Immature natural killer cell (primary cell): ENCODE measurements at regions not wholly inside any gene's neighbourhood (a gene's known extent, or its start where the extent isn't known, plus 50 kb on each side); places are given as distances from the start of the nearest gene placed in this dataset.
"Not testable (repeated sequence)": the region's sequence is repeated elsewhere in the genome, so short reads cannot be mapped to it uniquely, and the experiment has no call there.

ENCODE experiments used
- DNase-seq, 3 donors: peaks; one replicate each; pipeline ENCODE4 v3.0.0; 2022; ENCODE audit warnings: mixed read lengths in 1 of 3
- H3K27ac Mint-ChIP-seq, 6 donors: one replicate each; pipeline ENCODE4 v1.8.0; 2020; ENCODE audit warnings: mixed read lengths in 6 of 6, mild to moderate bottlenecking in 5 of 6, inconsistent platforms in 4 of 6, moderate library complexity in 3 of 6
- H3K27me3 Mint-ChIP-seq, 3 donors: one replicate each; pipeline ENCODE4 v1.8.0; 2020 to 2021; ENCODE audit warnings: low read depth in 3 of 3, mild to moderate bottlenecking in 3 of 3, mixed read lengths in 3 of 3, moderate library complexity in 3 of 3, inconsistent platforms in 1 of 3
- H3K36me3 Mint-ChIP-seq, 3 donors: one replicate each; pipeline ENCODE4 v1.8.0; 2020; ENCODE audit warnings: mixed read lengths in 3 of 3, inconsistent platforms in 2 of 3, mild to moderate bottlenecking in 2 of 3
- H3K4me1 Mint-ChIP-seq, 2 donors: one replicate each; pipeline ENCODE4 v1.8.0; 2020; ENCODE audit warnings: inconsistent platforms in 2 of 2, mild to moderate bottlenecking in 2 of 2, mixed read lengths in 2 of 2, moderate library complexity in 1 of 2
- H3K4me3 Mint-ChIP-seq, 5 donors: one replicate each; pipeline ENCODE4 v1.8.0; 2020; ENCODE audit warnings: mild to moderate bottlenecking in 5 of 5, mixed read lengths in 5 of 5, inconsistent platforms in 3 of 5, moderate library complexity in 3 of 5
- H3K9me3 Mint-ChIP-seq, 6 donors: one replicate each; pipeline ENCODE4 v1.8.0; 2020; ENCODE audit warnings: mild to moderate bottlenecking in 6 of 6, mixed read lengths in 6 of 6, inconsistent platforms in 4 of 6, moderate library complexity in 3 of 6

DNA sequence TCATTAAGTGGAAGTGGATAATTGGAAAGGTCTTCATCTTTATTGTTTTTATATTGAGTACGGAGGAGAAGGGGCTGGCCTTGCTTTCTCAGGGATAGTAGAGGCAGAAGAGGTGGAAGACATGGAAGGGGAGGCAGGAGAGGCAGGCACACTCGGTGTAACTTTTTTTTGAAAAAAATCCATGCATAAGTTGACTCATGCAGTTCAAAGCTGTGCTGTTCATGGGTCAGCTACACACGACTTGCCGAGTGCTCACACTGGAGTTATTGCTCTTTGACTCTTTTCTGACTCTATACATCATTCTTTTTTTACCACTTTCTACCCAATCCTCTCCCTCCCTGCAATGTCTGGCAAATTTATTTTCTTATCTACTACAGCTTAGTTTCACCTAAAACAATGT lies 158.3 kb upstream of the AADAT start:
- Mint-ChIP-seq H3K4me1 (no peaks in the 10 kb centered on the region), H3K4me3 (no peak overlapping the region), H3K27ac (no peak overlapping the region), H3K36me3 (peaks cover 0 to 4% (median 0%) of the 10 kb centered on the region in 3 donors), H3K9me3 (peaks cover 0 to 8% (median 0%) of the 10 kb centered on the region in 6 donors), H3K27me3 (peaks cover 3 to 5% (median 5%) of the 10 kb centered on the region in 3 donors)
- DNase-seq = no peak

GRCh38 chr4:170247596-170247995 lies 157.8 kb upstream of the AADAT start:
- Mint-ChIP-seq H3K9me3 (peaks cover 0 to 9% (median 0%) of the 10 kb centered on the region in 6 donors), H3K27ac (no peak overlapping the region), H3K4me1 (no peaks in the 10 kb centered on the region), H3K27me3 (peaks cover 3 to 5% (median 5%) of the 10 kb centered on the region in 3 donors), H3K36me3 (peaks cover 0 to 4% (median 0%) of the 10 kb centered on the region in 3 donors), H3K4me3 (no peak overlapping the region)
- DNase-seq = no peak

- H3K27ac Mint-ChIP-seq = no peak overlapping the region
- H3K27me3 Mint-ChIP-seq = peaks cover 2 to 4% (median 2%) of the 10 kb centered on the region in 3 donors
- no peak overlapping the region for H3K4me3 Mint-ChIP-seq
- no peak for DNase-seq
- H3K36me3 Mint-ChIP-seq = peaks cover 0 to 4% (median 0%) of the 10 kb centered on the region in 3 donors
- H3K9me3 Mint-ChIP-seq = peaks cover 0 to 15% (median under 1%) of the 10 kb centered on the region in 6 donors
- H3K4me1 Mint-ChIP-seq = no peaks in the 10 kb centered on the region
Observed at GRCh38 chr4:170243662-170244288, 154.0 kb upstream of the AADAT start.

DNA sequence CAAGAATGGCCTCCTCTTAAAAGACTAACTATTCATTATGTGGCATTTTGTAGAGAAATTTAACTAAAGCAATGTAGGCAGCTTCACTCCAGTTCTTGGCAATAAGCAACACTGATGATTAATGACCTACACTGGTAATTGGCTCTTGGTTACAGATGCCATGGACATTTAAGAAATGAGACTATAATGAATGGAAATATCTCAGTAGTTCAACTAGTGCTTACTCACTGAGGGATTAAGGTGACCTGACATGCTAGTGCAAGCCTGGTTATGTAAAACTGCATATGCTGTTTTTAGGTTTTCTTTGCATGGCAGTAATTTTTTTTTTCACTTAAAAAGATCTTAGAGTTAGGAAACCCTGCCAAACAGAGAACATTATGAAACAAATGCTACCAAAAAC lies 152.7 kb upstream of the AADAT start:
- Mint-ChIP-seq H3K4me3 (no peak overlapping the region), H3K36me3 (peaks cover 0 to 4% (median 0%) of the 10 kb centered on the region in 3 donors), H3K9me3 (peaks cover 0 to 17% (median under 1%) of the 10 kb centered on the region in 6 donors), H3K4me1 (no peaks in the 10 kb centered on the region), H3K27me3 (peaks cover 0 to 4% (median 2%) of the 10 kb centered on the region in 3 donors), H3K27ac (no peak overlapping the region)
- DNase-seq = no peak

DNA sequence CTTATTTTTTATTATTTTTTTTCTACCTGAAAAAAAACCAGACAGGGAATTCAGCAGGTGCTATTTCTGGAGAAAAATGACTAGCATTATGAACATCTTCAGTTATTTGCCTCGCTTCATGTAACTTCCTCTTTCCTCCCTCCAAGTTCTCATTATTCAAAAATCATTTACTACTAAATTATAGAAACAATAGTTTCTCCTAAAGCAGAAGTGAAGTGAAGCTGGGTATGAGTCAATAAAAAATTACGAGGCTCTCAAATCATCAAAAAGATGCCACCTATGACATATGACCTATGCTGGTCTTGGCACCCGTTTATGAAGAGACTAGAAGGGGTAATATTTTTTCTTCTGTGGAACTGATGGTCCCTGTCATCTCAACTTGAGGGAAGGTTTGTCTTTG lies 145.0 kb upstream of the AADAT start:
- peaks cover 0 to 4% (median 2%) of the 10 kb centered on the region in 6 donors for H3K9me3 Mint-ChIP-seq
- H3K36me3 Mint-ChIP-seq = no peaks in the 10 kb centered on the region
- no peak for DNase-seq
- no peak overlapping the region for H3K4me3 Mint-ChIP-seq
- no peak overlapping the region for H3K27ac Mint-ChIP-seq
- H3K4me1 Mint-ChIP-seq = no peaks in the 10 kb centered on the region
- no peaks in the 10 kb centered on the region for H3K27me3 Mint-ChIP-seq

GRCh38 chr4:170231377-170231776 lies 141.6 kb upstream of the AADAT start:
- H3K4me3 Mint-ChIP-seq = no peak overlapping the region
- H3K27ac Mint-ChIP-seq = no peak overlapping the region

DNA sequence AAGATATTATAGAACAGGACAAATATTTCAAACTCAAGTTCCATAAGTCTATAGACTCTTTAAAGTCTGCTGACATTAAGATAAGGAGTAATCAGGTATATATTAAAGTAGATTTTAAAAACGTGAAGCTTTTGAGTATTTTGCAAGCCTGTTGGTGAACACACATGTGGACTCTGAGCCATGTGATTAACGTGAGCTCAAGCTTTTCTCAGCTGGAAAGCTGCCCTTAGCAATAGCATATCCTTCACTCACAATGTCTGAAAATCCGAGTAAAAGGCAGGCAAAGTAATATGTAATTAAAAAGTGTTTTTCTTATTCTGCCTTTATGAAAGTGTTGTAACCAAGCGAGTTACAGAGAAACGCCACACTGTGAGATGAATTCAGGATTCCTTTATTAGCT lies 140.5 kb upstream of the AADAT start:
- H3K4me1 Mint-ChIP-seq = no peaks in the 10 kb centered on the region
- H3K4me3 Mint-ChIP-seq = no peak overlapping the region
- H3K27me3 Mint-ChIP-seq = no peaks in the 10 kb centered on the region
- DNase-seq = no peak
- no peak overlapping the region for H3K27ac Mint-ChIP-seq
- H3K9me3 Mint-ChIP-seq = peaks cover 0 to 2% (median under 1%) of the 10 kb centered on the region in 6 donors
- no peaks in the 10 kb centered on the region for H3K36me3 Mint-ChIP-seq

More at GRCh38 chr4:170231377-170231776, 141.6 kb upstream of the AADAT start:
- peaks cover 0 to 2% (median under 1%) of the 10 kb centered on the region in 6 donors for H3K9me3 Mint-ChIP-seq
- no peaks in the 10 kb centered on the region for H3K36me3 Mint-ChIP-seq
- H3K4me1 Mint-ChIP-seq = no peaks in the 10 kb centered on the region
- DNase-seq = no peak
- no peaks in the 10 kb centered on the region for H3K27me3 Mint-ChIP-seq

GRCh38 chr4:170229006-170229405 lies 139.2 kb upstream of the AADAT start:
- Mint-ChIP-seq H3K36me3 (no peaks in the 10 kb centered on the region), H3K9me3 (peaks cover 0 to 2% (median 0%) of the 10 kb centered on the region in 6 donors), H3K27ac (no peak overlapping the region), H3K27me3 (no peaks in the 10 kb centered on the region), H3K4me3 (no peak overlapping the region), H3K4me1 (no peaks in the 10 kb centered on the region)
- no peak for DNase-seq

DNA sequence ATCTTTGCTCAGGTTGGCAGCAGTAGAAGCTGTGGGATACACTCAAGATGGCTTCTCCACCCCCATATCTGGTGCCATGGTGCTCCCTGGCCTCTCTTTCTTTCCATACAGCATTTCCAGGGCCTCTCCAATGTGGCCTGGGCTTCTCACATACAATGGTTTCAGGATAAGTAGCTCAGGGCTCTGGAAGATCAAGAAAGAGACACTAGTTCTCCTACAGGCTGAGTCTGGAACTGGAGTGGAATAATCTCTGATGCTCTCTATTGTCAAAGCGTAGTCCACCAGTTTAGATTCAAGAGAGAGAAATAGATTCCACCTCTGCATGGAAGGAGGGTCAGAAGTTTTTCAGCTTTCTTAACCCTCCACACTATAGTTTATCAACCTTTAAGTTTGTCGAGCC lies 138.2 kb upstream of the AADAT start:
- Mint-ChIP-seq H3K36me3 (no peaks in the 10 kb centered on the region), H3K4me3 (no peak overlapping the region), H3K9me3 (peaks cover 0 to 8% (median 1%) of the 10 kb centered on the region in 6 donors), H3K27me3 (no peaks in the 10 kb centered on the region), H3K4me1 (no peaks in the 10 kb centered on the region), H3K27ac (no peak overlapping the region)
- no peak for DNase-seq

GRCh38 chr4:170226288-170226687 lies 136.5 kb upstream of the AADAT start:
- Mint-ChIP-seq H3K9me3 (peaks cover 0 to 12% (median 5%) of the 10 kb centered on the region in 6 donors), H3K4me1 (no peaks in the 10 kb centered on the region), H3K27ac (no peak overlapping the region), H3K27me3 (no peaks in the 10 kb centered on the region), H3K36me3 (no peaks in the 10 kb centered on the region), H3K4me3 (no peak overlapping the region)
- no peak for DNase-seq

DNA sequence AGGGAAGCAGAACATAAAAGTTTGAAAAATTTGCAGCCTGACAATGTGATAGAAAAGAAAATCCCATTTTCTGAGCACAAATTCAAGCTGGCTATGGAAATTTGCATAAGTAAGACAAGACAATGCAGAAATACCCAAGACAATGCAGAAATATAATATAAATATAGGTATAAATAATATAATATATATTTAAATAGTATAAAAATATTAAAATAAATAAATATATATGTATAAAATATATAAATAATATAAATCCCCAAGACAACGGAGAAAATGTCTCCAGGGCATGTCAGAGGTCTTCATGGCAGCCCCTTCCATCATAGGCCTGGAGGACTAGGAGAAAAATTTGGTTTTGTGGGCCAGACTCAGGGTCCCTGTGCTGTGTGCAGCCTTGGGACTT lies 125.0 kb upstream of the AADAT start:
- DNase-seq = no peak
- no peak overlapping the region for H3K4me3 Mint-ChIP-seq
- H3K4me1 Mint-ChIP-seq = no peaks in the 10 kb centered on the region
- H3K27ac Mint-ChIP-seq = no peak overlapping the region
- no peaks in the 10 kb centered on the region for H3K36me3 Mint-ChIP-seq
- H3K9me3 Mint-ChIP-seq = peaks cover 10 to 48% (median 30%) of the 10 kb centered on the region in 6 donors
- H3K27me3 Mint-ChIP-seq = peaks cover 0 to 1% (median 0%) of the 10 kb centered on the region in 3 donors

DNA sequence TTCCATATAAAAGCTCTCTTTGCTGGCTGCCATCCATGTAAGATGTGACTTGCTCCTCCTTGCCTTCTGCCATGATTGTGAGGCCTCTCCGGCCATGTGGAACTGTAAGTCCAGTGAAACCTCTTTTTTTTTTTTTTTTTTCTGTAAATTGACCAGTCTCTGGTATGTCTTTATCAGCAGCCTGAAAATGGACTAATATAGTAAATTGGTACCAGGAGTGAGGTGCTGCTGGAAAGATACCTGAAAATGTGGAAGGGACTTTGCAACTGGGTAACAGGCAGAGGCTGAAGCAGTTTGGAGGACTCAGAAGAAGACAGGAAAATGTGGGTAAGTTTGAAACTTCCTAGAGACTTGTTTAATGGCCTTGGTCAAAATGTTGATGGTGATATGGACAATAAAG lies 124.3 kb upstream of the AADAT start:
- no peak for DNase-seq
- no peak overlapping the region for H3K4me3 Mint-ChIP-seq
- H3K36me3 Mint-ChIP-seq = no peaks in the 10 kb centered on the region
- H3K9me3 Mint-ChIP-seq = peaks cover 10 to 46% (median 27%) of the 10 kb centered on the region in 6 donors
- no peaks in the 10 kb centered on the region for H3K4me1 Mint-ChIP-seq
- peaks cover 0 to 1% (median 0%) of the 10 kb centered on the region in 3 donors for H3K27me3 Mint-ChIP-seq
- H3K27ac Mint-ChIP-seq = no peak overlapping the region

DNA sequence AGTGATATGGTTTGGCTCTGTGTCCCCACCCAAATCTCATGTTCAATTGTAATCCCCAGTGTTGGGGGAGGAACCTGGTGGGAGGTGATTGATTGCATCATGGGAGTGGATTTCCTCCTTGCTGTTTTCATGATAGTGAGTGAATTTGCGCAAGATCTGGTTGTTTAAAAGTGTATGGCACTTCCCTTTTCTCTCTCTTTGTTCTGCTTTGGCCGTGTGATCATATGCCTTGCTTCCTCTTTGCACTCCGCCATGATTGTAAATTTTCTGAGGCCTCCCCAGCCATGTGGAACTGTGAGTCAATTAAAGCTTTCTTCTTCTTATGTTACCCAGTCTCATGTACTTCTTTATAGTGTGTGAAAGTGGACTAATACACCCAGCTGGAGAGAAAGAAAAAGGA lies 113.0 kb upstream of the AADAT start:
- Mint-ChIP-seq H3K4me3 (no peak overlapping the region), H3K27ac (no peak overlapping the region), H3K9me3 (peaks cover 0 to 10% (median 7%) of the 10 kb centered on the region in 6 donors), H3K4me1 (no peaks in the 10 kb centered on the region), H3K36me3 (no peaks in the 10 kb centered on the region), H3K27me3 (peaks cover 0 to 2% (median 1%) of the 10 kb centered on the region in 3 donors)
- no peak for DNase-seq

GRCh38 chr4:170198747-170199146 lies 109.0 kb upstream of the AADAT start:
- H3K27ac Mint-ChIP-seq = no peak overlapping the region
- H3K9me3 Mint-ChIP-seq = peaks cover under 1 to 10% (median 4%) of the 10 kb centered on the region in 6 donors
- DNase-seq = no peak
- no peaks in the 10 kb centered on the region for H3K36me3 Mint-ChIP-seq
- H3K4me1 Mint-ChIP-seq = no peaks in the 10 kb centered on the region
- H3K4me3 Mint-ChIP-seq = no peak overlapping the region
- peaks cover 0 to 3% (median 2%) of the 10 kb centered on the region in 3 donors for H3K27me3 Mint-ChIP-seq

DNA sequence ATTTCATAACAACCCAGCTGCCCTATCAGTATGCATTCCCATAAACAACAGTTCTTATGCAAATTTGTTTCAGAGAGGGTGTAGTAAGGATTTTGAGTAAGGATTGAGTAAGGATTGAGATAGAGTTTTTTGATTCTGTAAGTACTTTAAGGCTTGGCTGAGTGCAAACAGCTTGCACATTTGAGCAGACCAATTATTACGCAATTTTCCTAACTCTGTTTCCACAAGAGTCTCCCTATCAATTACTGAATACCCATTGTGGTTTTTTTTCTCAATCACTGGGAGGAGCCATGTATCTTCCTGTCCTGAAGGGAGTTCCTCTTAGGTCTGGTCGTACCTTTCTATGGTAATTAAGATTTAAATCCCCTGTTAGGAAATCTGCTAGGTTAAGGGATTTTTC lies 105.0 kb upstream of the AADAT start:
- H3K27me3 Mint-ChIP-seq, H3K4me3 Mint-ChIP-seq, H3K9me3 Mint-ChIP-seq, H3K27ac Mint-ChIP-seq, DNase-seq, H3K36me3 Mint-ChIP-seq, H3K4me1 Mint-ChIP-seq: not testable (repeated sequence)
